Upper lobe of right lung (tissue), 1 donor: ENCODE measurements at regions not wholly inside any gene's neighbourhood (a gene's known extent, or its start where the extent isn't known, plus 50 kb on each side); places are given as distances from the start of the nearest gene placed in this dataset.
"Not testable (repeated sequence)": the region's sequence is repeated elsewhere in the genome, so short reads cannot be mapped to it uniquely, and the experiment has no call there.

ENCODE experiments used
- ATAC-seq: fragments of 200-7000 bp; cut with Tn5 transposase; one replicate; pipeline ENCODE4 v1.9.1; 2020; ENCODE audit warnings: mild to moderate bottlenecking, moderate library complexity
- DNase-seq: peaks from one replicate; pipeline ENCODE4 v3.0.0-alpha.2; 2020
- H3K27ac ChIP-seq: fragments of 200-600 bp; one replicate; pipeline ENCODE4 v1.8.0; 2022
- H3K27me3 ChIP-seq: fragments of 200-600 bp; one replicate; pipeline ENCODE4 v1.8.0; 2022; ENCODE audit warnings: mild to moderate bottlenecking
- H3K36me3 ChIP-seq: fragments of 200-600 bp; one replicate; pipeline ENCODE4 v1.8.0; 2022
- H3K4me1 ChIP-seq: fragments of 200-600 bp; one replicate; pipeline ENCODE4 v1.8.0; 2022
- H3K4me3 ChIP-seq: fragments of 200-600 bp; one replicate; pipeline ENCODE4 v1.8.0; 2022; ENCODE audit warnings: mild to moderate bottlenecking
- H3K9me3 ChIP-seq: fragments of 200-600 bp; one replicate; pipeline ENCODE4 v1.8.0; 2022
- intact Hi-C: fragments of 100-400 bp; cut with DNase I; formaldehyde crosslinking; loops from one replicate; pipeline ENCODE4 v1.11.0; 2022
- TF ChIP-seq, protein P1 (sequence below): fragments of 200-600 bp; IDR thresholded peaks from one replicate; pipeline ENCODE4 v1.8.0; 2022; ENCODE audit warnings: antibody characterized with exemption
- donor health status: DM: no; HTN: yes; CAD: no; lungs with severe emphysema.

DNA sequence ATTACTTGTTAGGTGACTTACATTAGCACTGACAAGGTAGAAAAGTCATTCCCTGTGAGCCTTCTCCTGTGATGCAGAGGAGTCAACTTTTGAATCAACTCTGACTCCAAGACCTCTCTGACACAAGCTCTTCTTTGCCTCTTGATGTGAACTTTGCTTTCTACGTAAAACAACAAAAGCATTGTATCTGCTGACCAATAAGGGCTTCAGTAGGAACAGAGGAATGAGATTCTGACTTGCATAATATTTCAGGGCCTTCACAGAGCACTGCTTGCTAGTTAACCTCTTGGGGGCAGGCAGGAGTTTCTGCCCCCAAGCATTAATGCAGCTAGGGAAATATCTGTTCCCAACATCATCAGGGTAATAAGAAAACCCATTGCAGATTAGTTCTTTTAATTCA is 791.5 kb downstream of the BCL11A start:
- DNase-seq = no peak
- ATAC-seq = no peak

DNA sequence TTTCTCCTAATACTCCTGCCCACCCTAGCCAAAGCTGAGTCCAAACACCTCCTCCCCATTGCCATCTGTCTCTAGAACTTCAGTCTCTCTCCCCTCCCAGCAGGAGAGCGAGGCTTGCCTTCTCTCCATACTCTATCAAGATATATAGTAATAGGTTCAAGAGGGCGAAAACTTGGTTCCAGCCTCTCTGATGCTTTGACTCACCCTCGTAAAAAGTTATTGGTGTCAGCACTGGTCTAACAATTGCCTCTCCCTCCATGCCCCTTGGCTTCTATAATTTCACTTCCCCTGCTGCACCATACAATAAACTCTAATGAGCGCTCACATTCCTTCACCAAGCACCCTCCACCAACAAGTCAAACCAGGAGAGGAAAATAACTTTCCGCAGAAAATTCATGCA is 797.3 kb downstream of the BCL11A start:
- intact Hi-C loops = no loop called here
- no peaks in the 10 kb centered on the region for H3K36me3 ChIP-seq
- H3K4me1 ChIP-seq = no peaks in the 10 kb centered on the region
- TF ChIP-seq, protein P1, sequence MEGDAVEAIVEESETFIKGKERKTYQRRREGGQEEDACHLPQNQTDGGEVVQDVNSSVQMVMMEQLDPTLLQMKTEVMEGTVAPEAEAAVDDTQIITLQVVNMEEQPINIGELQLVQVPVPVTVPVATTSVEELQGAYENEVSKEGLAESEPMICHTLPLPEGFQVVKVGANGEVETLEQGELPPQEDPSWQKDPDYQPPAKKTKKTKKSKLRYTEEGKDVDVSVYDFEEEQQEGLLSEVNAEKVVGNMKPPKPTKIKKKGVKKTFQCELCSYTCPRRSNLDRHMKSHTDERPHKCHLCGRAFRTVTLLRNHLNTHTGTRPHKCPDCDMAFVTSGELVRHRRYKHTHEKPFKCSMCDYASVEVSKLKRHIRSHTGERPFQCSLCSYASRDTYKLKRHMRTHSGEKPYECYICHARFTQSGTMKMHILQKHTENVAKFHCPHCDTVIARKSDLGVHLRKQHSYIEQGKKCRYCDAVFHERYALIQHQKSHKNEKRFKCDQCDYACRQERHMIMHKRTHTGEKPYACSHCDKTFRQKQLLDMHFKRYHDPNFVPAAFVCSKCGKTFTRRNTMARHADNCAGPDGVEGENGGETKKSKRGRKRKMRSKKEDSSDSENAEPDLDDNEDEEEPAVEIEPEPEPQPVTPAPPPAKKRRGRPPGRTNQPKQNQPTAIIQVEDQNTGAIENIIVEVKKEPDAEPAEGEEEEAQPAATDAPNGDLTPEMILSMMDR = no peak
- DNase-seq (no peak), ATAC-seq (no peak)
- no peaks in the 10 kb centered on the region for H3K27me3 ChIP-seq
- no peak overlapping the region for H3K4me3 ChIP-seq
- H3K27ac ChIP-seq = no peak overlapping the region
- no peaks in the 10 kb centered on the region for H3K9me3 ChIP-seq

More for the DNA sequence above, 791.5 kb downstream of the BCL11A start:
- TF ChIP-seq, protein P1 = no peak
- intact Hi-C loops = no loop called here
- Histone ChIP-seq H3K4me1 (no peaks in the 10 kb centered on the region), H3K27ac (no peak overlapping the region), H3K27me3 (no peaks in the 10 kb centered on the region), H3K36me3 (no peaks in the 10 kb centered on the region), H3K9me3 (no peaks in the 10 kb centered on the region), H3K4me3 (no peak overlapping the region)

DNA sequence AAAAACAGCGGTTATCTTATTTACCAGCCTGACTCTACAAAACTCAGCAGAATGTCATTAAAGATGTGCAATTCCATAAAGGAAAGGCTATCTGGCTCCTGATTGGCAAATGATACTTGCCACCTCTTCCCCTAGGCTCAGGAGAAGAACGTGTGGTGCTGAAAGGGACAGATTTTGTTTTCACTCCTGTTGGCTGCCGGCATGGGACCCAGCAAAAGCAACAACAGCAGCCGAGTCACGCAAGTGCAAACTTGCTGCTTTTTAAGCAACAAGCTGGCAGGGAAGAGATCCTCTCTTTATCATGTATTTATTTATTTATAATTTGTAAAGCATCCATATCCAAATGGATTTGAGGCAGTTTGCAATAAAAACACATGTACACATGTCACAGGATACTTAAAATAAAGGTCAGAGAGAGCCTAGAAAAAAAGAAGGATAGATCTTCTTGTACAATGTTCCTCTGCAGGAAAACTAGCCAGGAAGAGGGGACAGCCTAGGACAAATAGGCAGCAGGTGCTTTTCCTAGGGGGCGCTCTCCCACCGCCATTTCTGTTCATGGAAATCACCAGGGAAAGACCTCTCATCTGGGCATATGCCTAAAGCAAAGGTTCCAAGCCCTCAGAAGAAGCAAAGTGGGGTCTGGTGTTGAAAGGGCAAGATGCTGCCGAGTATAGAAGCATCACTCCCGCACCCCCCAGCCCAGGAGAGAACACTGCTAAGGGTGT is 799.3 kb downstream of the BCL11A start:
- Histone ChIP-seq H3K9me3 (no peaks in the 10 kb centered on the region), H3K27me3 (no peaks in the 10 kb centered on the region), H3K27ac (no peak overlapping the region), H3K4me3 (no peak overlapping the region), H3K4me1 (no peaks in the 10 kb centered on the region), H3K36me3 (no peaks in the 10 kb centered on the region)
- intact Hi-C loops = no loop called here
- ATAC-seq (no peak), DNase-seq (no peak)
- TF ChIP-seq, protein P1 = no peak

DNA sequence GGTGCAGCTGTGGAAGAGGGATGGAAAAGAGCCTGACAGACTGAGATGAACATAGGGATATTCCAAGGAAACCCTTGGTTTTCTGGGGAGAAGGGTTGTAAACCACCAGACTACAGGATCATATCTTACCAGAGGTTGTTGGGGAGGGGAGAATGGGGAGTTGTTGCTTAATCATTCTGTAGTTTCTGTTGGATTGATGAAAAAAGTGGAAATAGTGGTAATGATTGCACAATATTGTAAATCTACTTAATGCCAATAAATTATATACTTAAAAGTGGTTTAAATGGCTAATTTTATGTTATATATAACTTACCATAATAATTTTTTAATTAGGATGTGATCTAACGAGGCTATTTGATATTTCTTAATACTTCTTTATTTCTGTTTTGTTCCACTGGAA is 800.9 kb downstream of the BCL11A start:
- Histone ChIP-seq H3K9me3 (no peaks in the 10 kb centered on the region), H3K27me3 (no peaks in the 10 kb centered on the region)
- intact Hi-C loops = no loop called here

DNA sequence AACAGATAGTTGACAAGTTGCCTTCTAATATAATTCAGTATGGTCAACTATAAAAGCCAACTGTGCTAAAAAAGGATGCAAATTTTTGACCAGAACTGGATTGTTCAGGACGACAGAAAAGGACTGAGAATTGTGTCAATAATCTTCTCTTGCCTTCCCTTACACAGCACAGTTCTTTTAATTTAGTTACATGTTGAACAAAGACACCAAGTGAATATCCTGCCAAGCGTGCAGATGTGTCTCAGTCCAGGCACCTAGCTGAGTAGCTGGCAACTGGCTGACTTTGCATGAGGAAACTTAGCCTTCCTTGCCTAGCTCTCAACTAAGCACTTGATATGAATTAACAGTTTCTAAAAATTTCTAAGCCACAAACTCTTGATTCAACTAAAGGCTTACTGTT is 801.4 kb downstream of the BCL11A start:
- intact Hi-C loops = no loop called here
- Histone ChIP-seq H3K4me1 (no peaks in the 10 kb centered on the region), H3K36me3 (no peaks in the 10 kb centered on the region), H3K27me3 (no peaks in the 10 kb centered on the region), H3K4me3 (no peak overlapping the region), H3K27ac (no peak overlapping the region), H3K9me3 (no peaks in the 10 kb centered on the region)
- no peak for DNase-seq
- TF ChIP-seq, protein P1 = no peak
- ATAC-seq = no peak

More for the DNA sequence above, 800.9 kb downstream of the BCL11A start:
- H3K27ac ChIP-seq = no peak overlapping the region
- TF ChIP-seq, protein P1 = no peak
- DNase-seq (no peak), ATAC-seq (no peak)
- no peaks in the 10 kb centered on the region for H3K36me3 ChIP-seq
- H3K4me1 ChIP-seq = no peaks in the 10 kb centered on the region
- no peak overlapping the region for H3K4me3 ChIP-seq

DNA sequence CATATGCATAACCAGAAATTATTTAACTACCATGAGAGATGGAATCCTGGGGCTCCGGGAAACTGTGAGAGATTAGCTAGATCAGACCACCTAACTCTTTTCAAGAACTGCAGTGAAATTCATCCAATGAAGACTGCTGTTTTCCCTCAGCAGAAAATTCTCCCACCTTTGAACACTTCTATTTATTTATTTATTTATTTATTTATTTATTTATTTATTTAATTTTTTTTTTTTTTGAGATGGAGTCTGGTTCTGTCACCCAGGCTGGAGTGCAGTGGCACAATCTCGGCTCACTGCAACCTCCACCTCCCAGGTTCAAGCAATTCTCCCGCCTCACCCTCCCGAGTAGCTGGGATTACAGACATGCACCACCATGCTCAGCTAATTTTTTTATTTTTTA is 802.2 kb downstream of the BCL11A start:
- intact Hi-C loops, H3K27ac ChIP-seq, DNase-seq, H3K36me3 ChIP-seq, H3K9me3 ChIP-seq, H3K4me1 ChIP-seq, H3K27me3 ChIP-seq, H3K4me3 ChIP-seq, ATAC-seq: not testable (repeated sequence)
